HFF-Myc (cell line): ENCODE measurements at regions not wholly inside any gene's neighbourhood (a gene's known extent, or its start where the extent isn't known, plus 50 kb on each side); places are given as distances from the start of the nearest gene placed in this dataset.

Source experiments
- DNase-seq: peaks from one replicate; pipeline ENCODE4 v3.0.0-alpha.2; 2011; ENCODE audit warnings: low read depth; ENCODE audit errors: extremely low read depth
- H3K4me3 ChIP-seq: replicated peaks from 2 replicates; pipeline ENCODE4 v1.5.1; 2011; ENCODE audit warnings: low read depth, mild to moderate bottlenecking, control low read depth, low read length
- CTCF ChIP-seq: IDR thresholded peaks from 2 replicates; pipeline ENCODE4 v1.5.1; 2012; ENCODE audit warnings: mild to moderate bottlenecking, low read depth, low read length, control low read depth; ENCODE audit errors: missing control alignments

DNA sequence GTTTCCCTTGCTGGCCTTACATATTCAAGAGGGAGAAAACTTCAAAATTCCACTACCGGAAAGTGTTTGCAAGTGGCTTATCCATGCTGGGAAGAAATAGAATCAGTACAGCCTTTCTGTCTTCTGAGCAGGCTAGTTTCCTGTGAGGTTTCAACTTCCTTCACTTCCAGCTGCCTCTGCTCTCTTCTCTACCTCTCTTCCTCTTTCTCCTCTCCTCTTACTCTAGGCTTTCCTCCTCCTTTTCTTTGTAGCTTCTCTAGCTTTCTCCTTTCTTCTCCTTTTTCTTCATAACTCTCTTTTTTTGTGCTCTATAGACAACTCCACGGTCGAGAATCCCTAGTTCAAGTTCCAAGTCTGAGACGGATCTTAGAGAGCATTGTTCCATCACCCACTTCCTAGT is 421.8 kb downstream of the ETS1 start:
- no peak for DNase-seq
- TF ChIP-seq CTCF, result no peak
- no peak overlapping the region for H3K4me3 ChIP-seq

- H3K4me3 ChIP-seq, result no peak overlapping the region
- TF ChIP-seq CTCF, result no peak
- no peak for DNase-seq
These were observed 423.1 kb downstream of the ETS1 start for GRCh38 chr11:128164080-128164741.

- no peak overlapping the region for H3K4me3 ChIP-seq
- DNase-seq, result no peak
- TF ChIP-seq CTCF, result no peak
These were observed 425.4 kb downstream of the ETS1 start for GRCh38 chr11:128161994-128162393.

- TF ChIP-seq CTCF, result no peak
- no peak overlapping the region for H3K4me3 ChIP-seq
- DNase-seq, result no peak
These were observed 425.9 kb downstream of the ETS1 start for GRCh38 chr11:128161436-128161835.

GRCh38 chr11:128158860-128159259 is 428.5 kb downstream of the ETS1 start:
- DNase-seq, result no peak
- no peak for TF ChIP-seq CTCF
- H3K4me3 ChIP-seq, result no peak overlapping the region

GRCh38 chr11:128157423-128158298 is 429.7 kb downstream of the ETS1 start:
- H3K4me3 ChIP-seq, result no peak overlapping the region
- DNase-seq, result peak; percentile 57
- peak; percentile 84 for TF ChIP-seq CTCF
